A549 (cell line): ENCODE measurements at regions not wholly inside any gene's neighbourhood (a gene's known extent, or its start where the extent isn't known, plus 50 kb on each side); places are given as distances from the start of the nearest gene placed in this dataset.

Source experiments
- ATAC-seq, 2 experiments: fragments of 200-7000 bp in 1 of 2; fragments of >200 bp in 1 of 2; cut with Nextera tagmentation in 1 of 2; cut with Tn5 transposase in 1 of 2; 3 replicates each; pipeline versions ENCODE4 v1.8.0 to v1.9.1; 2018 to 2020; ENCODE audit warnings: mild to moderate bottlenecking in 1 of 2, moderate library complexity in 1 of 2
- CTCF ChIA-PET: fragments of 300-600 bp; sonication (Branson Sonifier 250); formaldehyde crosslinking; extraction: SDS; loops from one replicate; lab custom pipeline; 2021; ENCODE audit warnings: antibody characterized with exemption, inconsistent platforms; lab: Yijun Ruan, JAX
- POLR2A ChIA-PET: fragments of 350-600 bp; formaldehyde crosslinking; extraction: SDS; loops from one replicate; lab custom pipeline; 2021; ENCODE audit warnings: antibody characterized with exemption, inconsistent platforms; lab: Yijun Ruan, JAX
- DNase-seq, 2 experiments: peaks; one replicate each; pipeline versions ENCODE4 v3.0.0 to v3.0.0-alpha.2; 2011 to 2016; ENCODE audit warnings: low read depth in 1 of 2, low spot score in 1 of 2
- FAIRE-seq: peaks from 2 replicates; lab custom pipeline; 2011; peaks lifted over from hg19 to GRCh38; lab: Jason Lieb, UNC
- H3K27ac ChIP-seq, 2 experiments: fragments of >200 bp; sonication (Bioruptor Twin); formaldehyde crosslinking; 3 replicates each; pipeline ENCODE4 v1.5.1; 2016 to 2017
- H3K4me1 ChIP-seq: fragments of >200 bp; sonication (Bioruptor Twin); formaldehyde crosslinking; 3 replicates; pipeline ENCODE4 v1.6.1; 2016
- H3K4me2 ChIP-seq: fragments of >200 bp; sonication (Bioruptor Twin); formaldehyde crosslinking; 3 replicates; pipeline ENCODE4 v1.6.1; 2016
- H3K4me3 ChIP-seq: fragments of >200 bp; sonication (Bioruptor Twin); formaldehyde crosslinking; 3 replicates; pipeline ENCODE4 v1.5.1; 2016
- H3K9me3 ChIP-seq: fragments of >200 bp; sonication (Bioruptor Twin); formaldehyde crosslinking; 3 replicates; pipeline ENCODE4 v1.6.1; 2016
- BCL3 ChIP-seq: fragments of >200 bp; sonication (Bioruptor Twin); formaldehyde crosslinking; IDR thresholded peaks from 3 replicates; pipeline ENCODE4 v1.6.1; 2016
- BHLHE40 ChIP-seq: IDR thresholded peaks from 2 replicates; pipeline ENCODE4 v1.6.1; 2012; ENCODE audit warnings: low read depth, low read length, inconsistent platforms
- CEBPB ChIP-seq, 2 experiments: fragments of >200 bp in 1 of 2; sonication (Bioruptor Twin) in 1 of 2; formaldehyde crosslinking in 1 of 2; IDR thresholded peaks; 2 replicates each; pipeline ENCODE4 v1.6.1; 2012 to 2016
- CHD2 ChIP-seq: fragments of 150-350 bp; IDR thresholded peaks from 2 replicates; pipeline ENCODE4 v1.6.1; 2014; ENCODE audit warnings: low read length; ENCODE audit not compliant: partially characterized antibody
- E2F6 ChIP-seq: IDR thresholded peaks from 2 replicates; pipeline ENCODE4 v1.6.1; 2012; ENCODE audit warnings: low read depth, borderline replicate concordance
- FOXS1 ChIP-seq: fragments of 250-450 bp; sonication (Bioruptor Pico); IDR thresholded peaks from 2 replicates; pipeline ENCODE4 v1.5.0; 2020; ENCODE audit warnings: mild to moderate bottlenecking, moderate library complexity
- GATA3 ChIP-seq: IDR thresholded peaks from 2 replicates; pipeline ENCODE4 v1.6.1; 2012; ENCODE audit warnings: borderline replicate concordance
- HEYL ChIP-seq: fragments of 250-450 bp; sonication (Bioruptor Pico); IDR thresholded peaks from 2 replicates; pipeline ENCODE4 v1.8.0; 2021; ENCODE audit warnings: mild to moderate bottlenecking, moderate library complexity
- HMGXB4 ChIP-seq: fragments of 250-450 bp; sonication (Bioruptor Pico); IDR thresholded peaks from 2 replicates; pipeline ENCODE4 v1.5.0; 2021; ENCODE audit warnings: mild to moderate bottlenecking, moderate library complexity, borderline replicate concordance
- KDM1A ChIP-seq: fragments of 200-600 bp; sonication (generic); IDR thresholded peaks from 2 replicates; pipeline ENCODE4 v1.6.1; 2016; ENCODE audit warnings: low read depth, mild to moderate bottlenecking
- MAFK ChIP-seq: fragments of 450-650 bp; IDR thresholded peaks from 2 replicates; pipeline ENCODE4 v1.6.1; 2014; ENCODE audit not compliant: partially characterized antibody
- MAX ChIP-seq: IDR thresholded peaks from 2 replicates; pipeline ENCODE4 v1.6.1; 2012
- MAZ ChIP-seq: fragments of 150-350 bp; IDR thresholded peaks from 2 replicates; pipeline ENCODE4 v1.6.1; 2014; ENCODE audit warnings: antibody characterized with exemption, low read depth, low read length, borderline replicate concordance
- NR3C1 ChIP-seq: fragments of >200 bp; sonication (Bioruptor Twin); formaldehyde crosslinking; IDR thresholded peaks from 3 replicates; pipeline ENCODE4 v1.6.1; 2017
- POLR2A ChIP-seq: IDR thresholded peaks from 2 replicates; pipeline ENCODE4 v1.6.1; 2012; ENCODE audit warnings: mild to moderate bottlenecking, low read length
- RAD21 ChIP-seq, 2 experiments: fragments of >200 bp in 1 of 2; sonication (Bioruptor Twin) in 1 of 2; formaldehyde crosslinking in 1 of 2; IDR thresholded peaks in 1 of 2; conservative IDR thresholded peaks in 1 of 2; 2 replicates in 1 of 2; 3 replicates in 1 of 2; pipeline ENCODE4 v1.6.1; 2012 to 2018; ENCODE audit warnings: inconsistent platforms in 1 of 2
- RFX5 ChIP-seq: fragments of 450-650 bp; IDR thresholded peaks from 2 replicates; pipeline ENCODE4 v1.7.1; 2014; ENCODE audit warnings: antibody characterized with exemption, mild to moderate bottlenecking, moderate library complexity
- SMC3 ChIP-seq: fragments of >200 bp; sonication (Bioruptor Twin); formaldehyde crosslinking; IDR thresholded peaks from 3 replicates; pipeline ENCODE4 v1.6.1; 2018; ENCODE audit warnings: inconsistent platforms
- SREBF2 ChIP-seq: fragments of 450-650 bp; IDR thresholded peaks from 2 replicates; pipeline ENCODE4 v1.6.1; 2014; ENCODE audit warnings: mild to moderate bottlenecking, moderate library complexity
- TFCP2L1 ChIP-seq: fragments of 250-450 bp; sonication (Bioruptor Pico); IDR thresholded peaks from 2 replicates; pipeline ENCODE4 v1.5.0; 2021; ENCODE audit warnings: mild to moderate bottlenecking
- ZFP36 ChIP-seq: fragments of 450-650 bp; IDR thresholded peaks from 2 replicates; pipeline ENCODE4 v1.6.1; 2014; ENCODE audit warnings: borderline replicate concordance; ENCODE audit not compliant: partially characterized antibody
- ZNF302 ChIP-seq: fragments of 250-450 bp; sonication (Bioruptor Pico); IDR thresholded peaks from 2 replicates; pipeline ENCODE4 v1.9.0; 2021; ENCODE audit warnings: inconsistent platforms, mild to moderate bottlenecking, moderate library complexity
- WGBS: methylation state at CpG from one replicate; pipeline ENCODE4 v1.1.6; 2017; ENCODE audit errors: missing lambda C conversion rate; 5-methylcytosine and 5-hydroxymethylcytosine counted together

DNA sequence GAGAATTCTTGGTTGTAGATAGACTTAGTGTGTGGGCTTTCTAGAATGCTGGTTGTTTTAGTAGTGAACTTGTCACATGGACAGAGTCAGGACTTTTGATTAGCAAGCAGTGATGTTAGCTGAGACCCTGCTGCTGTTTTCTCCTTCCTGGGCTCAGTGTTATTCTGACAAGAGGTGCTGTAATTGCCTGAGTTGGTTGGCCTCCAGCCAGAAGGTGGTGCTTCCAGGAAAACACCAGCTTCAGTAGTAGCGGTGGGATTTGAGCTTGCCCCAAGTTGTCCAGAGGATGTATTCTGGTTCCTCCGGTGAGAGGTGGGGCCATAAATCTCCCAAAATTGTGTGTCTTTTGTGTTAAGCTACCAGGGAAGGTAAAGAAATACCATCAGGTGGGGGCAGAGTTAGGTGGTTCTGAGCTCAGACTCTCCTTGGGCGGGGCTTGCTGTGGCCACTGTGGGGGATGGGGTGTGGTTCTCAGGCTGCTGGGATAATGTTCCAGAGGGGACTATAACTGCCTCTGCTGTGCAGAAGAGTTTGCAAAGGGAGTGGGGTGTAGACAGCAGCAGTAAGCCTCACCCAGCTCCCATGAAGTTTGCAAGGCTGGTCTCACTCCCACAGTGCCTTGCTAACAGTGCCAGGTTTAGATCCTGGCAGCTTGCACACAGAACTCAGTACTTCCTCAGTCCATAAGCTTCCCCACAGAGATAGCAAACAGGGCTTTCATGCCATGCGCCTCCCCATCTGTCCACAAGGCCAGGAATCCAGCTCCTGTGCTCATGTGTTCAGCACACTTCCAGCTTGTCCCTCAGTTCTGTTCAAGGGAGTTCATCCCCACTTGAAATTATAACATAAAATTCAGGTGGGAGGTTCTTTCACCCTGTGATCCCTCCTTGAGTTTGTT, 278.4 kb upstream of the PTCHD4 start (continued):
- TF ChIP-seq KDM1A (no peak), HEYL (CRISPR knock-in tag) (no peak), BCL3 (no peak), TFCP2L1 (CRISPR knock-in tag) (no peak)

GRCh38 chr6:48388044-48388443, 277.0 kb upstream of the PTCHD4 start:
- peak in 1 of 2 experiments; percentile 57; a peak in 3 of 6 replicates for ATAC-seq
- H3K4me1 ChIP-seq: 0 out of 3 replicates have a peak, but pooled peaks cover 8% of the 10 kb centered on the region
- DNase-seq: peak in 1 of 2 experiments; percentile 33
- no peaks in the 10 kb centered on the region for H3K9me3 ChIP-seq
- WGBS: 17% methylated on average over 2 of the region's 2 CpGs
- H3K4me3 ChIP-seq: no peak overlapping the region
- TF ChIP-seq CEBPB (IDR thresholded peaks at IDR 0.05) (no peak), POLR2A (no peak), GATA3 (peak; percentile 42; the same call in 1 of the 2 replicates), ZFP36 (peak; percentile 21), BHLHE40 (no peak)
- ChIA-PET CTCF (no interaction called here), POLR2A (no interaction called here)
- no peak overlapping the region for H3K4me2 ChIP-seq
- FAIRE-seq: no peak
- no peak overlapping the region for H3K27ac ChIP-seq

DNA sequence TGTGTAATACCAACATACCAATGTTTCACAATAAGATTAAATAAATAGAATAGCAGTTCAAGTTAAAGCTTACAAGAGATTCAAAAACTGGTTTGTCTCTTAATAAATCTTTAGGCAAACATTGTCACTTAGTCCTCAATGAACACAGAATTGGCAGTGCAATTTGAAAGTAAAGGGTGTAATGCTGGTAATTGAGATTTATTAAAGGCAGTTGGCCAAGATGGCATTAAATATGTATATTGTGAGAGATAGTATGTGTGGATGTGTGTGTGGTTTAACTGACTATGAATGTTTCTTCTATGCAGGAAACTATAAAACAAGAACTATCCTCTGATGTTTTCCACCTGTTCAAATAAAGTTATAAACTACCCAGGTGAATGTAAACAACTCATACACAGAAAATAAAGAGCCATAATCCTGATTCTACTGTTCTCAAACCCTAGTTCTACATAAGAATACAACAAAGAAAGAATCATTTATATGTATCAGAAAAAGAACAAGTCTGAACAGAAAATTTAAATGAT, 267.9 kb upstream of the PTCHD4 start:
- no peak for FAIRE-seq
- Histone ChIP-seq H3K4me3 (no peak overlapping the region), H3K4me1 (no peaks in the 10 kb centered on the region), H3K9me3 (no peaks in the 10 kb centered on the region), H3K27ac (no peak overlapping the region), H3K4me2 (no peak overlapping the region)
- ATAC-seq: no peak
- DNase-seq: no peak
- ChIA-PET POLR2A (no interaction called here), CTCF (no interaction called here)
- TF ChIP-seq MAZ (no peak), GATA3 (no peak), SREBF2 (no peak), SMC3 (no peak), MAX (no peak), MAFK (no peak), FOXS1 (CRISPR knock-in tag) (no peak), KDM1A (no peak), ZNF302 (CRISPR knock-in tag) (no peak), RAD21 (conservative IDR thresholded peaks at IDR 0.05 in 1 of 2, IDR thresholded peaks at IDR 0.05 in 1 of 2) (no peak), HMGXB4 (no peak), BCL3 (no peak), CHD2 (no peak), RFX5 (no peak), E2F6 (no peak), NR3C1 (no peak)
